ENCODE measurements at regions not wholly inside any gene's neighbourhood (a gene's known extent, or its start where the extent isn't known, plus 50 kb on each side); places are given as distances from the start of the nearest gene placed in this dataset.

DNA sequence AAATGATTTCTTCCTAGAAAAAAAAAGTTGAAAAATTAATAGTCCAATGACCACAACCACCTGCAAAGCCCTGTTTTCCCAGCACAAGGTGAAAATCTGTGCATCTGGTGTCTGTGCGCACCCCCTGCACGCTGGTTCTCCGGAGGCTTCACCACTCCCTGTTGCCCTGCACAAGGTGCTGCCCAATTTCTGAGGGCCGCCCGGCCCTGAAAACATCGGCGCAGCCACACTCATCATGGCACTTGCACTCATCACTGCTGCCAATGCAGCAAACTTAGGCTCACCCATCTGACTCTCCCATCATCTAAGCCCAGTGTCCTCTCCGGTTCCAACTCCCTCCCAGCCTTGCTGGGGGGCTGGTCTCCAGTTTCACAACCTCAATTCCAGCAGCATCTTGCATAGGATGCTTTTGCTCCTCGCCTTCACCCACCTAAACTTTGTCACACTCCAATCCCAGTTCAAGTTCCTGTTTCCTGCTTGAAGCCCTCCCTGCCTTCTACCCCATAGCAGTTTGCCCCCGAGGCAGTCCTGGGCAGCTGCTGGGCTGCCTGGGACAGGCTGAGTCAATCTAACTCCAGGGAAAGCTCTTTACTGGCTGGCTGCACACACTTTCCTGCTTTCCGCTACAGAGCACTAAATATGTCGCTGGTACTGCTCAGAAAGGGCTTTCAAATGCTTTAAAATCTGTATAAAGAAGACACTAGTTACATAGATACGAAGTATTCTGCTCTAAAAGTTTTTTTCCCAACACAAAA, 522.5 kb upstream of the ID2 start:
- DNase-seq: no peak

- no peak for DNase-seq
Observed at GRCh38 chr2:8159966-8160603, 521.8 kb upstream of the ID2 start.

DNA sequence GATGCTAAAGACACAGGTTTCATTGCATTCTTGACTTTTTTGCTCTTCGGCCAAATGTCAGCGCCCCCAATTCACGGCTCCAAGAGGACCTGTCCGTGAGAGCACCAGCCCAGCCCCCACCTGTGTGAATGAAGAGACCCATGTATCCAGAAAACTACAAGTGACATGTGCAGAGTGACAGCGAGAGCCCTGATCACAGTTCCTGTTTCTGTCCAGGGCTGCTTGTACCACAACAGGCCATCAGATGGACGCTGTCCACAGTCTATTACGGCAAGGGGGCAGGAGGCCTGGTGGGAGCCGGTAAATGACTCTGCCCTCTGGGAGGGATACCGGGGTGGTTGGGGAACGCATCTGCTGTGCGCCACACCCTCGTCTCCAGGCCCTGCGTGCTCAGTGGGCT, 520.9 kb upstream of the ID2 start:
- DNase-seq: no peak

DNA sequence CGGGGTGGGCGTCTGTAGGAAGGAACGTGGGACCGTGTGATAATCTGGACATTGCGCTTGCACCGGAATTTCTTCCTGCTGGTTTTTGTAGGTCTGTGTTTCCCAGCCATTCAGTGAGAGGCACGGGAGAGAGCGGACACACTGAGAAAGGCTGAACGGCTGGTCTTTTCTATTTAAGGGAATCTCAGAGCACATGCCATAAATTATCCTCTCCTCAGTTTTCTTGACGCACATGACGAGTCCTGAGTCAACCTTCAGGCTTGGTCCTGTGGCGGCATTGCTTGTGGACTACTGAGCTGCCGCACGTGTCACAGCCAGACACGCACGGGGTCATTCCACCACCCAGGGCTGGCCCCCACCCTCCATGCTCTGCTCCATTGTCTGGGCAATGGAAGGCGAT, 519.3 kb upstream of the ID2 start:
- DNase-seq: no peak

DNA sequence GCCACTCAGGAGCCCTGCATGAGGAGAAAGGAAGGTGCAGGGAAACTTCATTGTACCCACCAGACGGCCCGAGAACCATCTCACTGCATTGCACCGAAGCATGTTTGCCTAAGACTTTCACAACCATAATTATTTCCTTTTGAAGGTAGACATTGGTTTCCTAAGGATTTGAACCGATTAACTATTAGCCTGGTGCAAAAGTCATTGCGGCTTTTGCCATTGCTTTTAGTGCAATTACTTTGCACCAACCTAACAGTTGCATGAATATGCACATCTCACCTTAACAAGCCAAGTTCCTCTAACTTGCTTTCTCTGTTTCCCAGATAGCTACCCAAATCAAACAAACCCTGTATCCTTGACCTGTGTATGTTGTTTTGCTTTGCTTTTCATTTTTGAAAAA, 516.3 kb upstream of the ID2 start:
- DNase-seq: no peak

GRCh38 chr2:8168022-8168717, 513.7 kb upstream of the ID2 start:
- no peak for DNase-seq

DNA sequence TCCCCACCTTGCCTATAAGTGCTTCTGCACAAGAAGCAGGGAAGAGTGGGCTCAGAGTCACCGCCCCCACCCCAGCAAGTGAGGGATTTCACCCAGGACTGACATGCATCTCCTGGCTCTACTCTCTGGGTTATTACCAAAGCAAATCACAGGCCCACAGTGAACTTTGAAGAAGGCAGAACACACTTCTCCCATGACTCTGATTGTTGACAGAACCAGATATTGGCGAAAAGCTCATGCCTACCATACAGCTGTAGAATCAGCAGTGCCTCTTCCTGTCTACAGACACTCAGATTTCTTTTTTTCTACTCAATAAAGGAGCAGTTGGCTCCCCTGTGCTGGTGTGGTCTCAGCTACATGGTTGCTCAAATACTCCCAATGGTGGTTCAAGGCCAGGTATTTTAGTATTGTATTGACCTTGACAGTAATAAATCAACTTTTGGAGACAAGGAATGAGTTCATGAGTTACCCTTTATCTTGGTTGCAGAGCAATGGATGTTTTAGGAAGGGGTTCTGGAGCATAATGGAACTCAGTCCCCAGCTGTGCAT, 512.9 kb upstream of the ID2 start:
- DNase-seq: no peak

- DNase-seq: no peak
Observed at GRCh38 chr2:8169443-8169842, 512.4 kb upstream of the ID2 start.

DNA sequence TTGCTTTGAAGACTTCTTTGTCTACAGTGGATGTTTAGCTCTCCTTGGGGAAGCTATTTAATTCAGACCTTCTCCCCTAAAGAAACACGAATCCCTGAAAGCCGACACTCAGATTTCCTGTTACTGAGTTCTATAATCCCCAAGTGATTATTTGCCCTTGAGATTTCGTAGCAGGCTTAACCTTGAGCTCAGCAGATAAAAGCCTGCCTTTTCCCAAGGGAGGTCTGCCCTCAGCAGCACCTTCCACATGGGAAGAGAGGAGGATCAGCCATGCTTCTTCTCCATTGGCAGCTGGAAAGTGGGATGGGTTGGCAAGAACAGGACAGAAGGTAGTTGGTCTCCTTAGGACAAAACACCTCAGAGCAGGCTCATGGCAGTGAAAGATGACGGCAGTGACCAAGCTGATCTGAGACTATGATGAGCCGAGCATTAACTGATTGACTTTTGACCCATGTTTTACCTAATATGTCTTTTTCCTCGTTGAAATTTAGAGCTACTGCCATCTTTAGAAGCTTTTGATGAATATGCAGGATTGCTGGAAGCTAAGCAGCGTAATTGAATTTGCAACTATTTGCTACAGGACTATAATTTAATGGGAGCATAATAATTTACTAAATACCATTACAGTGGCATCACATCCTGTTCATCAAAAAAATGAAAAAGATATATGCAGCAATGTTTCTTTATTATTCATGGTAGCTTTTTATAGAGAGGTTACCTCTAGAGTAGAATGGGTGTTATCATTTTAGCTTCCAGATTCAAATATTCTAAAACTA, 511.1 kb upstream of the ID2 start:
- DNase-seq: no peak

DNA sequence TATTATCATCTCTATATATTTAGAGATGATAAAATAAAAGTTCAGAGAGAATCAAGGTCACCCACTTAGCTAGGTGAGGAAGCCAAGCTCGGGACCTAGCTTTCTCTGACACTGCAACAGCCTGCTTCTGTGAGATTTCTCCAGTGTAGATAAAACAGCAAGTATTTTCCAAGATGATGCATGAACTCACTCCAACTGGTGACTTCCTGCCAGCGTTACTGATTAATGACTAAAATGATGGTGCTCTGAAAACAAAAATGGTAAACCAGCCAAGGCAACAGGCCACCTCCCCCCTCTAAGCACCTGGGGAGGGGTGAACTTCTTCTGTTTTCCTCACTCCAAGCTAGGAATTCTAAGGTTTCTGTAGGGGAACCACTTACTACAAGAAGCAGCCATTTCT, 510.2 kb upstream of the ID2 start:
- DNase-seq: no peak

DNA sequence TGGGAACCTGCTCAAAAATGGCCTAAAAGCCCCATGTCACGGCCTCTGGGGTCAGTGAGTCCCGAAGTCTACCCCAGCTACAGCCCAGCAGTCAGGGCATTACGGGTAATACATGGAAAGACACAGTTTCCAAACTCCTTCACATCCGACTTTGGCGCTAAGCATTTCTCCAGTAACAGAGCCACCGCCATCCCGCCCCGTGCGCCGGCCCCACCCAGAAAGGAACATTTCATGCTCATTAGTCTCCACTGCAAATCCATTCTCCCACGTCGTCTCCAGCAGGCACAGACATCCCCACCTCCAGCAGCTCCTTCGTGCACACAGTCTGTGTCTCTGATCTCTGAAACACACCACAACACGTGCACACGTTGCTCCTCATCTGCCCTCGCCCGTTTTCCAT, 509.2 kb upstream of the ID2 start:
- no peak for DNase-seq

GRCh38 chr2:8174641-8175257, 507.1 kb upstream of the ID2 start:
- DNase-seq: no peak

GRCh38 chr2:8176887-8177286, 505.0 kb upstream of the ID2 start:
- DNase-seq: no peak

DNA sequence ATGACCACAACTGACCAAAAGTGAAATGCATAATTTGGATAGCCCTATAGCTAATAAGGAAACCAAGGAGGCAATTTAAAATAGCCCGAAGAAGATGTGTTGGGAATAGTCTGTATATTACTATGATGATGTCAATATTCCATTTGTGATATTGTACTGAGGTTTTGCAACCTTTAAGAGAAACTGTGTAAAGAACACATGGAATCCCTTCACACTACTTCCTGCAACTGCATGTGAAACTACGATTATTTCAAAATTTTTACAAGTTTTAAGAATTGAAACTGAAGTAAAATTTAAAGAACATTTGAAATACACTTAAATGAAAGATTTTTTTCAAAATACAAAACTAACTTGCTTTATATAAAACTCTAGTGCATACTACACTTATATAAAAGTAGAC, 504.3 kb upstream of the ID2 start:
- DNase-seq: no peak

GRCh38 chr2:8178911-8179310, 502.9 kb upstream of the ID2 start:
- no peak for DNase-seq

GRCh38 chr2:8189316-8189715, 492.5 kb upstream of the ID2 start:
- DNase-seq: no peak

DNA sequence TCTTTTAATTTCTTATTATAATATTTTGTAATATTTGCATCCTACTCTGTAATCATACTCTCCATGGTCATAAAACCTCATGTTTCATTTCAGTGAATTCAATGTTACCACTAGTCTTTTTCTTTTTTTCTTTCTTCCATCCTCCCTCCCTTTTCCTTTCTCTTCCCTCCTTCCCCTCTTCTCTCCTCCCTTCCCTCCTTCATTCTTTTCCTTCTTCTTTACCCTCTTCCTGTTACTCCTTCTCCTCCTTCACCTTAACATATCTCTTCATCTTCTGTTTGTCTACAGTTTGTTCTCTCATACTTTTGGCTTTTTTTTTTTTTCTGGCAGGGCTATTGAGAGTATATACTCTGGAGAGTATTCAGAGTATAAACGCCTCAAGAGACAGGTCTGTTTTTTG, 491.6 kb upstream of the ID2 start:
- no peak for DNase-seq

DNA sequence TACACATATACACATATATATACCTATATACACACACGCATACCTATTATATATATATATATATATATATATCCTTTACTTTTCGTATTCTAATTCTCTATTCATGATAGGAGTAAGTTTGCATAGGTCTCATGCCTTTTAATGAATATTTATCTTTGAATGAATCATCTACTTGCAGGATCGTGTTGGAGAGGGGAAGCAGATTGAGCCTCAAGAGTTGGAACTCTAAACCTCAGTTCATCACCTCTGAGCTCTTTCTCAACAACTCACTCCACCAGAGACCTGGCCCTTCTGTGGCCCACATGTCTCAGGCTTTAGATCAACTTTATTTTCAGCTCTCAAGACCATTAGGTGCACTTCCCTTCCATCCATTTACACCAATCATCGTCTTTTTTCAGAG, 490.4 kb upstream of the ID2 start:
- no peak for DNase-seq

GRCh38 chr2:8193146-8193545, 488.7 kb upstream of the ID2 start:
- no peak for DNase-seq

DNA sequence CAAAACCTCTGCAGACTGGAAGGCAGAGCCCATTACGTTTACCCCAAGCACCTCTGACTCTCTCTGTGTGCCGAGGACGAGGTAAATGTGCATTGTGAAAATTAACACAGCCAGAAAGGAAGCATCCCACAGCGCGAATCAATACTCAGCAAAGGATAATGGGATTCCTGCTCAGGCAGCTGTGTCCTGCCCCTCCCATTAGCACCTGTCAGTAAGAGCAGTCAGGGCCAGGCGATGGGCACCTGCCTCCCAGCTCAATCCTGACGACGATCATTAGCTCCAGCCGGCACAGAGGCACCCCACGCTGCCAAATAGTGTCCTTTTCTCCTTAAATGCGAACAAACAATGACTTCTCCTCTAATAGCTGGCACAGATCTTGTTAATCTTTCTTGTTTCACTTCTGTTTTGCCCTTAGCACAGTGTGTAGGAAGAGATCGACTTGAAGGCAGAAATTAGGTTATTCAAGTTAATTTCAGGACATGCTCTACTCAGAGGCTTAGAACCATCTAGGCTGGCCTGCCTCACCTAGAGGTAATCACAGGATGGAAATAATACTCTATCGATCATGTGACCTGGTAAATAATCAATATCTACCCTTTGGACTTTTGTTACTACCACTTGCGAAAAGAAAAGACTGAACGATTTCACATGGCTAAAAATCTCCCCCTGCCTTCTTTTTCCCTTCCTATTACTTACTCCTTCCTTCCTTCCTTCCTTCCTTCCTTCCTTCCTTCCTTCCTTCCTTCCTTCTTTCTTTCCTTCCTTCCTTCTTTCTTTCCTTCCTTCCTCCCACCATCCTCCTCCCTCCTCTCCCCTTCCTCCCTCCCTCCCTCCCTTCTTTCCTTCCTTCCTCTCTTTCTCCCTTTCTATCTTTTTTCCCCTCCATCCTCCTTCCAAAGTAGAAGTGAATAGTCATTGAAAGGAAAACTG, 487.9 kb upstream of the ID2 start:
- DNase-seq: no peak

GRCh38 chr2:8195784-8196183, 486.1 kb upstream of the ID2 start:
- no peak for DNase-seq

Data from right lung (tissue), 2 donors.